Stimulated activated CD8-positive, alpha-beta memory T cell treated with anti-CD3 and anti-CD28 coated beads, Interleukin-4, amount 100 ng/mL, for 1 hour (primary cell): ENCODE measurements at regions not wholly inside any gene's neighbourhood (a gene's known extent, or its start where the extent isn't known, plus 50 kb on each side); places are given as distances from the start of the nearest gene placed in this dataset.
"Not testable (repeated sequence)": the region's sequence is repeated elsewhere in the genome, so short reads cannot be mapped to it uniquely, and the experiment has no call there.

Experiments used
- DNase-seq, 2 donors: peaks; one replicate each; pipeline ENCODE4 v3.0.0-alpha.2; 2020; ENCODE audit warnings: low read depth in 2 of 2, low spot score in 1 of 2

GRCh38 chr12:34301251-34302130, 279.2 kb downstream of the ALG10 start:
- DNase-seq = no peak

- DNase-seq = no peak
Measured at GRCh38 chr12:34302131-34302885, 280.0 kb downstream of the ALG10 start.

GRCh38 chr12:34303091-34303870, 281.0 kb downstream of the ALG10 start:
- DNase-seq = no peak

- DNase-seq = no peak
Measured at GRCh38 chr12:34304001-34304400, 281.7 kb downstream of the ALG10 start.

DNA sequence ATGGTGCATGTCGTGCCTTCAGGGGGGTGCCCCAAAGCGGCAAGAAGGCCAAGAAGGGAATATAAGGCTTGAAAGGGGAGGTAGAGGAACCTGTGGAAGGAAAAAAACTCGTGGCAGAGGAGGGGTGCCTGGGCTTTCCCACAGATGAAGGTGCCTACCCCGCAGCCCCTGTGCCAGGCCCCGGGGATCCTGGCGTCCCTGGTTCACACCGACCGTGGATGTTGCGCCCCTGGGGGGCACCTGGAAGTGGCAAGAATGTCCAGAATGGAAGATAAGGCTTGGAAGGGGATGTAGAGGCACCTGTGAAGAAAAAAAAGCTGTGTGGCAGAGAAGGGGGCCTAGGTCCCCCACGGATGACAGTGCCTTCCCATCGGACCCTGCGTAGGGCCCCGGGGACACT, 282.2 kb downstream of the ALG10 start:
- no peak for DNase-seq

GRCh38 chr12:34305176-34305575, 282.9 kb downstream of the ALG10 start:
- DNase-seq = no peak

DNA sequence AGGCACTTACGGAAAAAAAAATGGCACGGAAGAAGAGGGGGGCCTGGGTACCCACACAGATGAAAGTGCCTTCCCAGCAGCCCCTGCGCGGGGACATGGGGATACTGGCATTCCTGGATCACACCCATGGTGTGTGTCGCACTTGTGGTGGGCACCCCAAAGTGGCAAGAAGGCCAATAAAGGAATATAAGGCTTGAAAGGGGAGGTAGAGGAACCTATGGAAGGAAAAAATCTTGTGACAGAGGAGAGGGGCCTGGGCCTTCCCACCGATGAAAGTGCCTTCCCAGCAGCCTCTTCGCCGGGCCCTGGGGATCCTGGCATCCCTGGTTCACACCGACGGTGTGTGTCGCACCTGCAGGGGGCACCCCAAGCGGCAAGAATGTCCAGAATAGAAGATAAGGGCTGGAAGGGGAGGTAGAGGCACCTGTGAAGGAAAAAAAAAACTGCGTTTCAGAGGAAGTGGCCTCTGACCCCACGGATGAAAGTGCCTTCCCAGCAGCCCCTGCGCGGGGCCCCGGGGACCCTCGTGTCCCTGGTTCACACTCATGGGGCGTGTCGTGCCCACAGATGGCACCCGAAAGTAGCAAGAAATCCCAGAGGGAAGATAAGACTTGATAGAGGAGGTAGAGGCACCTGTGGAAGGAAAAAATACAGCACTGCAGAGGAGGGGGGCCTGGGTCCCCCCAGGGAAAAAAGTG, 284.0 kb downstream of the ALG10 start:
- no peak for DNase-seq

- DNase-seq = not testable (repeated sequence)
Measured at GRCh38 chr12:34309806-34310804, 287.8 kb downstream of the ALG10 start.

DNA sequence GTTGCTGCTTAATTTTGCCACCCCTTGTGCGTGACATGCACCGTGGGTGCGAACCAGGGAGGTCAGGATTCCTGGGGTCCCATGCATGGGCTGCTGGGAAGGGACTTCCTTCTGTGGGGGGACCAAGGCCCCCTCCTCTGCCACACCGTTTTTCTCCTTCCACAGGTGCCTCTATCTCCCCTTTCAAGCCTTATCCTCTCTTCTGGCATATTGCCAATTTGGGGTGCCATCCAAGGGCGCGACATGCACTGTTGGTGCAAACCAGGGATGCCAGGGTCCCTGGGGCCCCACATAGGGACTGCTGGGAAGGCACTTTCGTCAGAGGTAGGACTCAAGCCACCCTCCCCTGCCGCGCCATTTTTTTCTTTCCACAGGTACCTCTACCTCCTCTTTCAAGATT, 289.0 kb downstream of the ALG10 start:
- DNase-seq = no peak

DNA sequence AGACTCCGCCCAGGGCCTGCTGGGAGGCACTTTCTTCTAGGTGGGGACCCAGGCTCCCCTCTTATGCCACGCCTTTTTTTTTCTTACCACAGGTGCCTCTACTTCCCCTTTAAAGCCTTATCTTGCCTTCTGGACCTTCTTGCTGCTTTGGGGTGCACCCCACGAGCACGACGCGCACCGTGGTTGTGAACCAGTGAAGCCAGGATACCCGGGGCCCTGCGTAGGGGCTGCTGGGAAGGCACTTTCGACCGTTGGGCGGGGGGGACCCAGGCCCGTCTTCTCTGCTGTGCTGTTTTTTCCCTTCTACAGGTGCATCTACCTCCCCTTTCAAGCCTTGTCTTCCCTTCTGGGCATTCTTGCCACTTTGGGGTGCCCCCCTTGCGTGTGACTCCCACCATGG, 305.4 kb downstream of the ALG10 start:
- no peak for DNase-seq

DNA sequence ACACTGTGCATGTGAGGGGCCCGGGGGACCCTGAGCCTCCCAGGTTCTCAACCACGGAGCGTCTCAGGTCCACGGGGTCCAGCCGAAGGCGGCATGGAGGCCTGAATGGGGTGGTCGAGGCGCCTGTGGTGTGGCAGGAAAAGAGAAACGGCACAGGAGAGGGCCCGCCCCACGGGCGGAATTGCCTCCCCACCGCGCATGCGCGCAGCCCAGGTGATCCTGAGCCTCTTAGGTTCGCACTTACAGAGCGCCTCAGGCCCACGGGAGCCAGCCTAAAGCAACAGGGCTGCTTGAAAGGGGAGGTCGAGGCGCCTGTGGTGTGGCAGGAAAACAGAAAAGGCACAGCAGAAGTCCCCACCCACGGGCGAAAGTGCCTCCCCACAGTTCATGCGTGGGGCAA, 311.0 kb downstream of the ALG10 start:
- DNase-seq = no peak

DNA sequence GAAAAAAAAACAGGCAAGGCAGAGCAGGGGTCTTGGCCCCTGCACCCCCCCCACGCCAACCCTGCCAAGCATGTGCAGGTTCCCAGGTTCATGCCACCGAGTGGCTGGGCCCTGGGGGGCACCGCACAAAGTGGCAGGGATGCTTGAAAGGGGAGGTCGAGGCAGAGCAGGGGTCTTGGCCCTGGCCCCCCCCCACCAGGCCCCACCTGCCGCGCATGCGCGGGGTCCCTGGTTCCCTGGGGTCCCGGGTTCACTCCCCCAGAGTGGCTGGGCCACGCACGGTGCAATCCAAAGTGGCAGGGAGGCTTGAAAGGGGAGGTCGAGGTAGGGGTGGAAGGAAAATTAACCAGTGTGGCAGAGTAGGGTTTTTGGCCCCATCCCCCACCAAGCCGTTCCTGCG, 312.2 kb downstream of the ALG10 start:
- no peak for DNase-seq

DNA sequence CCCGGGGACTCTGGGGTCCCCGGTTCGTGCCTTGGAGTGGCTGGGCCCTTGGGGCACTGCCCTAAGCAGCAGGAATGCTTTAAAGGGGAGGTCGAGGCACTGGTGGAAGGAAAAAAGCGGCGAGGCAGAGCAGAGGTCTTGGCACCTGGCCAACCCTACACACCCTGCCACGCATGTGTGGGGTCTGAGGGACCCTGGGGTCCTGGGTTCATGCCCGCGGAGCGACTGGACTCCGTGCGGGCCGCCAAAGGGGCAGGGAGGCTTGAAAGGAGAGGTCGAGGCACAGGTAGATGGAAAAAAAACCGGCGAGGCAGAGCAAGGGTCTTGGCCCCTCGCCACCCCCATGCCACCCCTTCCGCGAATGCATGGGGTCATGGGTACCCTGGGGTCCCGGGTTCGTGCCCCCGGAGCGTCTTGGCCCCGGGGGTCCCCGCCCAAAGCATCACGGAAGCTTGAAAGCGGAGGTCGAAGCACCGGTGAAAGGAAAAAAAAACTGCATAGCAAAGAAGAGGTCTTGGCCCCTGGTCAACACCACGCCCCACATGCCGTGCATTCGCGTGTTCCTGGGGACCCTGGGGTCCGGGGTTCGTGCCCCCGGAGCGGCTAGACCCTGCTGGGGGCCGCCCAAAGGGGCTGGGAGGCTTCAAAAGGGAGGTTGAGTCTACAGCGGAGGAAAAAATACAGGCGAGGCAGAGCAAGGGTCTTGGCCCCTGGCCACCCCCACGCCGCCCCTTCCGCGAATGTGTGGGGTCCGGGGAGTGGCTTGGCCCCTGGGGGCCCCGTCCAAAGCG, 312.9 kb downstream of the ALG10 start:
- DNase-seq = no peak

DNA sequence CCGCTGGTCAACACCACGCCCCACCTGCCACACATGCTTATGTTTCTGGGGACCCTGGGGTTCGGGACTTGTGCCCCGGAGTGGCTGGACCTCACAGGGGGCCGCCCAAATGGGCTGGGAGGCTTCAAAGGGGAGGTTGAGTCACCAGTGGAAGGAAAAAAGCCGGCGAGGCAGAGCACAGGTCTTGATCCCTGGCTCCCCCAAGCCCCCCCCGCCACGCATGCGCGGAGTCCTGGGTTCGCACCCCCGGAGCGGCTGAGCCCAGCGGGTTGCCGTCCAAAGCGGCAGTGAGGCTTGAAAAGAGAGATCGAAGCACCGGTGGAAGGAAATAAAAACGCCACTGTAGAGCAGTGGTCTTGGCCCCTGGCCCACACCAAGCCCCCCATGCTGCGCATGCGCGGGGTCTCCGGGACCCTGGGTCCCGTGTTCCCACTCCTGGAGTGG, 313.5 kb downstream of the ALG10 start:
- DNase-seq = no peak

GRCh38 chr12:34336619-34337465, 314.5 kb downstream of the ALG10 start:
- DNase-seq = no peak

DNA sequence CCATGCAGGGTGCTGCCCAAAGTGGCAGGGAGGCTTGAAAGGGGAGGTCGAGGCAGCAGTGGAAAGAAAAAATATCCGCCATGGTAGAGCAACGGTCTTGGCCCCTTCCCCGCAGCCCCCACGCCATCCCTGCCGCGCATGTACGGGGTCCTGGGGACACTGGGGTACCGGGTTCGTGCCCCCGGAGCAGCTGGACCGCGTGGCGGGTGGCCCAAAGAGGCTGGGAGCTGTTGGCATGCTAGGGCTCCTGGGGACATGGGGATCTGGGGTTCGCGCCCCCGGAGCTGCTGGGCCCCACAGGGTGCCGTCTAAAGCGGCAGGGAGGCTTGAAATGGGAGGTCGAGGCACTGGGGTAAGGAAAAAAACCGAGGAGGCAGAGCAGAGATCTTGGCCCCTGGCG, 316.5 kb downstream of the ALG10 start:
- no peak for DNase-seq

DNA sequence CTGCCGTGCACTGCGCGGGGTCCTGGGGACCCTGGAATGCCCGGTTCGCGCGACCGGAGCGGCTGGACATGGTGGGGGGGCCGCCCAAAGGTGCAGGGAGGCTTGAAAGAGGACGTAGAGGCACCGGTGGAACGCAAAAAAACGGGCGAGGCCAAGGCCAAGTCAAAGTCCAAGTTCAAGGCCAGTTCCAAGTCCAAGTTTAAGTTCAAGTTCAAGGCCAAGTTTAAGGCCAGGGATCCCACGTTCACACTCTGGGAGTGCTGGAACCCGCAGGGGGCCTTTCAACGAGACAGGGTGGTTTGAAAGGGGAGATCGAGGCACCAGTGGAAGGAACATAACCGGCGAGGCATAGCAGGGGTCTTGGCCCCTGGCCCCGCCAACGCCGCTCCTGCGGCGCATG, 317.6 kb downstream of the ALG10 start:
- DNase-seq = no peak
